Esophagus squamous epithelium (tissue), 5 donors: ENCODE measurements at regions not wholly inside any gene's neighbourhood (a gene's known extent, or its start where the extent isn't known, plus 50 kb on each side); places are given as distances from the start of the nearest gene placed in this dataset.

Source experiments
- DNase-seq: peaks from one replicate; lab custom pipeline; 2025; lab: John Stamatoyannopoulos, UW
- H3K27ac ChIP-seq, 4 donors: fragments of 200-600 bp; sonication (generic); one replicate each; pipeline ENCODE4 v1.5.1; 2016 to 2019; ENCODE audit warnings: mild to moderate bottlenecking in 1 of 4
- H3K27me3 ChIP-seq, 4 donors: fragments of 200-600 bp; sonication (generic); 1 replicate in 3 of 4; 2 replicates in 1 of 4; pipeline versions ENCODE4 v1.5.1 to v1.6.0; 2017 to 2021; ENCODE audit warnings: antibody characterized with exemption in 1 of 4
- H3K36me3 ChIP-seq, 3 donors: fragments of 200-600 bp; sonication (generic); one replicate each; pipeline ENCODE4 v1.5.1; 2016 to 2019
- H3K4me1 ChIP-seq, 3 donors: fragments of 200-600 bp; sonication (generic); one replicate each; pipeline ENCODE4 v1.5.1; 2017 to 2019
- H3K4me3 ChIP-seq, 4 donors: fragments of 200-600 bp; sonication (generic); 1 replicate in 3 of 4; 2 replicates in 1 of 4; pipeline ENCODE4 v1.5.1; 2016 to 2019; ENCODE audit warnings: mild to moderate bottlenecking in 2 of 4, moderate library complexity in 1 of 4
- H3K9me3 ChIP-seq, 3 donors: fragments of 200-600 bp; sonication (generic); one replicate each; pipeline ENCODE4 v1.5.1; 2016 to 2019
- CTCF ChIP-seq, 6 experiments: fragments of 450-650 bp in 4 of 6; fragments of 200-600 bp in 2 of 6; sonication (generic) in 2 of 6; IDR thresholded peaks; one replicate each; pipeline ENCODE4 v1.5.1; 2016 to 2019; ENCODE audit warnings: antibody characterized with exemption in 6 of 6, mild to moderate bottlenecking in 4 of 6, moderate library complexity in 4 of 6
- POLR2A ChIP-seq, 4 donors: fragments of 450-650 bp; IDR thresholded peaks; one replicate each; pipeline ENCODE4 v1.6.1; 2017; ENCODE audit warnings: antibody characterized with exemption in 4 of 4, mild to moderate bottlenecking in 4 of 4, moderate library complexity in 3 of 4
- WGBS, 2 donors: methylation state at CpG; one replicate each; pipeline ENCODE4 v1.1.5; 2018; 5-methylcytosine and 5-hydroxymethylcytosine counted together
- intact Hi-C: fragments of 100-400 bp; cut with DNase I; formaldehyde crosslinking; loops from one replicate; pipeline ENCODE4 v1.15.0; 2022
- donor health status: DM: yes; HTN: yes; CAD: no.

GRCh38 chr21:15352009-15352408, 287.2 kb upstream of the NRIP1 start:
- Histone ChIP-seq H3K27me3 (no peaks in the 10 kb centered on the region), H3K9me3 (no peaks in the 10 kb centered on the region), H3K4me3 (no peak overlapping the region), H3K4me1 (no peaks in the 10 kb centered on the region), H3K27ac (no peak overlapping the region), H3K36me3 (no peaks in the 10 kb centered on the region)
- no peak for TF ChIP-seq POLR2A (IDR thresholded peaks at IDR 0.05)
- DNase-seq, result no peak
- 91 to 96% methylated on average over 7 of the region's 7 CpGs for WGBS, 2 donors
- intact Hi-C loops, result no loop called here

GRCh38 chr21:15353546-15353945, 288.7 kb upstream of the NRIP1 start:
- Histone ChIP-seq H3K4me1 (no peaks in the 10 kb centered on the region), H3K36me3 (no peaks in the 10 kb centered on the region), H3K9me3 (no peaks in the 10 kb centered on the region), H3K4me3 (no peak overlapping the region), H3K27ac (no peak overlapping the region), H3K27me3 (no peaks in the 10 kb centered on the region)
- 29 to 65% methylated on average over 1 of the region's 1 CpG for WGBS, 2 donors
- no peak for DNase-seq
- intact Hi-C loops, result no loop called here
- TF ChIP-seq POLR2A (IDR thresholded peaks at IDR 0.05) (no peak), CTCF (IDR thresholded peaks at IDR 0.05) (no peak)

- no peak for DNase-seq
- intact Hi-C loops, result no loop called here
- H3K27ac ChIP-seq, result no peak overlapping the region
- no peaks in the 10 kb centered on the region for H3K4me1 ChIP-seq
- H3K4me3 ChIP-seq, result no peak overlapping the region
- WGBS, 2 donors, result 36 to 68% methylated on average over 3 of the region's 3 CpGs
- no peaks in the 10 kb centered on the region for H3K27me3 ChIP-seq
- no peaks in the 10 kb centered on the region for H3K36me3 ChIP-seq
- no peaks in the 10 kb centered on the region for H3K9me3 ChIP-seq
- no peak for TF ChIP-seq POLR2A (IDR thresholded peaks at IDR 0.05)
- no peak for TF ChIP-seq CTCF (IDR thresholded peaks at IDR 0.05)
Observed at GRCh38 chr21:15354516-15354915, 289.7 kb upstream of the NRIP1 start.

GRCh38 chr21:15355066-15355465, 290.3 kb upstream of the NRIP1 start:
- no peaks in the 10 kb centered on the region for H3K36me3 ChIP-seq
- no peaks in the 10 kb centered on the region for H3K27me3 ChIP-seq
- WGBS, 2 donors, result 46 to 68% methylated on average over 6 of the region's 6 CpGs
- H3K9me3 ChIP-seq, result no peaks in the 10 kb centered on the region
- no peak overlapping the region for H3K27ac ChIP-seq
- no peak overlapping the region for H3K4me3 ChIP-seq
- no peaks in the 10 kb centered on the region for H3K4me1 ChIP-seq
- intact Hi-C loops, result no loop called here
- DNase-seq, result no peak
- TF ChIP-seq CTCF (IDR thresholded peaks at IDR 0.05) (no peak), POLR2A (IDR thresholded peaks at IDR 0.05) (no peak)

- intact Hi-C loops, result no loop called here
- Histone ChIP-seq H3K36me3 (no peaks in the 10 kb centered on the region), H3K9me3 (no peaks in the 10 kb centered on the region), H3K27me3 (no peaks in the 10 kb centered on the region), H3K27ac (no peak overlapping the region), H3K4me1 (no peaks in the 10 kb centered on the region), H3K4me3 (no peak overlapping the region)
- 67 to 77% methylated on average over 4 of the region's 4 CpGs for WGBS, 2 donors
- DNase-seq, result no peak
- TF ChIP-seq CTCF (IDR thresholded peaks at IDR 0.05) (no peak), POLR2A (IDR thresholded peaks at IDR 0.05) (no peak)
Observed at GRCh38 chr21:15359251-15359650, 294.5 kb upstream of the NRIP1 start.

- H3K4me3 ChIP-seq, result no peak overlapping the region
- no peak for DNase-seq
- peaks cover 0 to 24% (median 18%) of the 10 kb centered on the region in 3 donors for H3K9me3 ChIP-seq
- intact Hi-C loops, result no loop called here
- no peaks in the 10 kb centered on the region for H3K27me3 ChIP-seq
- H3K36me3 ChIP-seq, result no peaks in the 10 kb centered on the region
- TF ChIP-seq CTCF (IDR thresholded peaks at IDR 0.05) (no peak), POLR2A (IDR thresholded peaks at IDR 0.05) (no peak)
- H3K4me1 ChIP-seq, result no peaks in the 10 kb centered on the region
- 74 to 80% methylated on average over 4 of the region's 4 CpGs for WGBS, 2 donors
- no peak overlapping the region for H3K27ac ChIP-seq
Observed at GRCh38 chr21:15362458-15362857, 297.7 kb upstream of the NRIP1 start.
